Liver (tissue), 8 donors: ENCODE measurements at regions not wholly inside any gene's neighbourhood (a gene's known extent, or its start where the extent isn't known, plus 50 kb on each side); places are given as distances from the start of the nearest gene placed in this dataset.

Experiments
- DNase-seq: peaks from one replicate; pipeline ENCODE4 v3.0.0-alpha.2; 2017; ENCODE audit warnings: low spot score
- H3K27ac ChIP-seq, 2 donors: one replicate each; pipeline ENCODE4 v1.7.0; 2013; ENCODE audit warnings: inconsistent platforms in 2 of 2, low read length in 2 of 2, control low read depth in 1 of 2, low read depth in 1 of 2, mild to moderate bottlenecking in 1 of 2
- H3K27me3 ChIP-seq, 4 donors: one replicate each; pipeline versions ENCODE4 v1.6.1 to v1.7.0; 2013; ENCODE audit warnings: low read length in 3 of 4, inconsistent platforms in 1 of 4, mild to moderate bottlenecking in 1 of 4, moderate library complexity in 1 of 4; ENCODE audit not compliant: control insufficient read depth in 4 of 4, insufficient read depth in 4 of 4
- H3K36me3 ChIP-seq, 4 donors: one replicate each; pipeline versions ENCODE4 v1.6.1 to v1.7.0; 2013; ENCODE audit warnings: low read length in 3 of 4, mild to moderate bottlenecking in 3 of 4, low read depth in 1 of 4, moderate library complexity in 1 of 4; ENCODE audit not compliant: control insufficient read depth in 4 of 4, insufficient read depth in 3 of 4
- H3K4me1 ChIP-seq, 4 donors: one replicate each; pipeline versions ENCODE4 v1.6.1 to v1.7.0; 2013; ENCODE audit warnings: low read length in 3 of 4, mild to moderate bottlenecking in 3 of 4, moderate library complexity in 1 of 4; ENCODE audit not compliant: control insufficient read depth in 4 of 4, insufficient read depth in 4 of 4
- H3K4me3 ChIP-seq, 3 donors: one replicate each; pipeline versions ENCODE4 v1.6.1 to v1.7.0; 2013; ENCODE audit warnings: low read length in 3 of 3, control low read depth in 1 of 3, low read depth in 1 of 3, mild to moderate bottlenecking in 1 of 3
- H3K9ac ChIP-seq, 2 donors: one replicate each; pipeline ENCODE4 v1.7.0; 2013; ENCODE audit warnings: low read length in 2 of 2, mild to moderate bottlenecking in 2 of 2, moderate library complexity in 2 of 2, control low read depth in 1 of 2, low read depth in 1 of 2
- H3K9me3 ChIP-seq, 4 donors: one replicate each; pipeline versions ENCODE4 v1.6.1 to v1.7.0; 2013; ENCODE audit warnings: low read length in 3 of 4; ENCODE audit not compliant: control insufficient read depth in 4 of 4
- CTCF ChIP-seq: fragments of 150-350 bp; IDR thresholded peaks from 2 replicates; pipeline ENCODE4 v1.5.1; 2017; ENCODE audit warnings: improper control_type of control experiment, low read depth, low read length; ENCODE audit not compliant: missing input control
- EGR1 ChIP-seq, 2 donors: IDR thresholded peaks; 2 replicates each; pipeline ENCODE4 v1.6.1; 2016 to 2018; ENCODE audit warnings: antibody characterized with exemption in 2 of 2, low read depth in 2 of 2
- FOXA1 ChIP-seq: IDR thresholded peaks from 2 replicates; pipeline ENCODE4 v1.6.1; 2016; ENCODE audit warnings: antibody characterized with exemption
- FOXA2 ChIP-seq: IDR thresholded peaks from 2 replicates; pipeline ENCODE4 v1.6.1; 2016; ENCODE audit warnings: antibody characterized with exemption
- GABPA ChIP-seq, 2 donors: IDR thresholded peaks in 1 of 2; conservative IDR thresholded peaks in 1 of 2; 2 replicates each; pipeline ENCODE4 v1.6.1; 2016; ENCODE audit warnings: antibody characterized with exemption in 2 of 2, mild to moderate bottlenecking in 1 of 2, moderate library complexity in 1 of 2
- HNF4A ChIP-seq, 2 donors: conservative IDR thresholded peaks; 2 replicates each; pipeline ENCODE4 v1.6.1; 2016; ENCODE audit warnings: antibody characterized with exemption in 2 of 2, mild to moderate bottlenecking in 2 of 2
- HNF4G ChIP-seq: IDR thresholded peaks from 2 replicates; pipeline ENCODE4 v1.6.1; 2016; ENCODE audit warnings: antibody characterized with exemption
- JUND ChIP-seq, 2 donors: IDR thresholded peaks; 2 replicates each; pipeline ENCODE4 v1.6.1; 2016; ENCODE audit warnings: antibody characterized with exemption in 2 of 2
- MAX ChIP-seq: IDR thresholded peaks from 2 replicates; pipeline ENCODE4 v1.6.1; 2016; ENCODE audit warnings: antibody characterized with exemption
- NR2F2 ChIP-seq: IDR thresholded peaks from 2 replicates; pipeline ENCODE4 v1.6.1; 2016; ENCODE audit warnings: antibody characterized with exemption
- RAD21 ChIP-seq, 2 donors: IDR thresholded peaks; 2 replicates each; pipeline ENCODE4 v1.6.1; 2016; ENCODE audit warnings: antibody characterized with exemption in 2 of 2, mild to moderate bottlenecking in 2 of 2
- REST ChIP-seq: IDR thresholded peaks from 2 replicates; pipeline ENCODE4 v1.6.1; 2016; ENCODE audit warnings: antibody characterized with exemption, mild to moderate bottlenecking
- RXRA ChIP-seq, 2 donors: IDR thresholded peaks; 2 replicates each; pipeline ENCODE4 v1.6.1; 2017 to 2018; ENCODE audit warnings: antibody characterized with exemption in 2 of 2, mild to moderate bottlenecking in 1 of 2
- TAF1 ChIP-seq: conservative IDR thresholded peaks from 2 replicates; pipeline ENCODE4 v1.6.1; 2016; ENCODE audit warnings: antibody characterized with exemption, mild to moderate bottlenecking
- YY1 ChIP-seq: IDR thresholded peaks from 2 replicates; pipeline ENCODE4 v1.6.1; 2016; ENCODE audit warnings: antibody characterized with exemption, mild to moderate bottlenecking
- whole genome bisulfite sequencing: extraction: QIAGEN DNeasy Blood & Tissue Kit; methylation state at CpG from one replicate; pipeline ENCODE4 v1.1.7; 2013; 5-methylcytosine and 5-hydroxymethylcytosine counted together
- donor health status: healthy.
- donor health status: healthy.
- donor health status: healthy.
- donor health status: healthy.
- donor health status: healthy.

GRCh38 chr10:124160176-124160575 lies 66.8 kb upstream of the CHST15 start:
- DNase-seq: no peak
- 67% methylated on average over 10 of the region's 10 CpGs for WGBS
- H3K9me3 ChIP-seq: no peaks in the 10 kb centered on the region

GRCh38 chr10:124159153-124159552 lies 65.8 kb upstream of the CHST15 start:
- Histone ChIP-seq H3K9me3 (no peaks in the 10 kb centered on the region), H3K27me3 (peaks cover 0 to 7% (median 2%) of the 10 kb centered on the region in 4 donors), H3K9ac (no peak overlapping the region), H3K27ac (no peak overlapping the region), H3K4me3 (no peak overlapping the region), H3K4me1 (peaks cover 0 to 6% (median 0%) of the 10 kb centered on the region in 4 donors), H3K36me3 (no peaks in the 10 kb centered on the region)
- no peak for TF ChIP-seq YY1
- no peak for TF ChIP-seq TAF1
- no peak for TF ChIP-seq GABPA (IDR thresholded peaks at IDR 0.05 in 1 of 2, conservative IDR thresholded peaks at IDR 0.05 in 1 of 2)
- TF ChIP-seq JUND (IDR thresholded peaks at IDR 0.05): no peak
- TF ChIP-seq RAD21 (IDR thresholded peaks at IDR 0.05): no peak
- TF ChIP-seq MAX: no peak
- no peak for TF ChIP-seq HNF4A (conservative IDR thresholded peaks at IDR 0.05)
- DNase-seq: no peak
- WGBS: 57% methylated on average over 5 of the region's 5 CpGs

More at GRCh38 chr10:124160176-124160575, 66.8 kb upstream of the CHST15 start:
- no peak overlapping the region for H3K4me3 ChIP-seq
- H3K27me3 ChIP-seq: peaks cover 0 to 7% (median 2%) of the 10 kb centered on the region in 4 donors
- no peak overlapping the region for H3K27ac ChIP-seq
- peaks cover 0 to 6% (median 0%) of the 10 kb centered on the region in 4 donors for H3K4me1 ChIP-seq
- no peaks in the 10 kb centered on the region for H3K36me3 ChIP-seq
- TF ChIP-seq TAF1: no peak
- no peak for TF ChIP-seq HNF4A (conservative IDR thresholded peaks at IDR 0.05)
- no peak for TF ChIP-seq FOXA2
- no peak for TF ChIP-seq NR2F2
- no peak for TF ChIP-seq CTCF
- no peak for TF ChIP-seq RAD21 (IDR thresholded peaks at IDR 0.05)
- no peak for TF ChIP-seq FOXA1
- TF ChIP-seq JUND (IDR thresholded peaks at IDR 0.05): no peak
- TF ChIP-seq RXRA (IDR thresholded peaks at IDR 0.05): no peak
- TF ChIP-seq EGR1 (IDR thresholded peaks at IDR 0.05; ENCODE audit: low read depth in 2 of 2): no peak
- no peak for TF ChIP-seq YY1
- TF ChIP-seq HNF4G: no peak
- TF ChIP-seq REST: no peak
- TF ChIP-seq GABPA (IDR thresholded peaks at IDR 0.05 in 1 of 2, conservative IDR thresholded peaks at IDR 0.05 in 1 of 2): no peak
- TF ChIP-seq MAX: no peak
- no peak overlapping the region for H3K9ac ChIP-seq
